ENCODE measurements at regions not wholly inside any gene's neighbourhood (a gene's known extent, or its start where the extent isn't known, plus 50 kb on each side); places are given as distances from the start of the nearest gene placed in this dataset.
"Not testable (repeated sequence)": the region's sequence is repeated elsewhere in the genome, so short reads cannot be mapped to it uniquely, and the experiment has no call there.

GRCh38 chrX:77118686-77119085, 328.5 kb upstream of the FGF16 start:
- no peak overlapping the region for H3K4me3 Mint-ChIP-seq
- peaks cover 2% of the 10 kb centered on the region for H3K27me3 Mint-ChIP-seq (ENCODE audit: insufficient read depth, low read depth)
- no peak overlapping the region for H2AFZ ChIP-seq (replicated peaks)
- no peak for DNase-seq (ENCODE audit: low spot score)
- no peak overlapping the region for H3K9ac ChIP-seq
- H3K4me1 Mint-ChIP-seq, result no peaks in the 10 kb centered on the region
- no peaks in the 10 kb centered on the region for H3K9me3 ChIP-seq (ENCODE audit: low read depth)
- H3K79me2 ChIP-seq (ENCODE audit: low read depth), result no peaks in the 10 kb centered on the region
- H3K36me3 Mint-ChIP-seq, result no peaks in the 10 kb centered on the region
- no peak overlapping the region for H3K4me3 ChIP-seq
- H3K27ac Mint-ChIP-seq, result no peak overlapping the region
- no peak for TF ChIP-seq CTCF (IDR thresholded peaks at IDR 0.05)
- TF ChIP-seq EZH2phosphoT487 (IDR thresholded peaks at IDR 0.05), result no peak
- no peak for TF ChIP-seq EZH2 (IDR thresholded peaks at IDR 0.05)
- H3K4me1 ChIP-seq, result no peaks in the 10 kb centered on the region
- H3F3A ChIP-seq (ENCODE audit: low read depth), result no peaks in the 10 kb centered on the region
- H4K20me1 ChIP-seq (ENCODE audit: low read depth), result no peaks in the 10 kb centered on the region
- no peaks in the 10 kb centered on the region for H3K27me3 ChIP-seq
- H3K27ac ChIP-seq, result no peak overlapping the region
- H3K9me3 Mint-ChIP-seq, result peaks cover 2% of the 10 kb centered on the region
- no peak overlapping the region for H3K4me2 ChIP-seq
- no peaks in the 10 kb centered on the region for H3K36me3 ChIP-seq

GRCh38 chrX:77119706-77120105, 327.5 kb upstream of the FGF16 start:
- no peak overlapping the region for H3K27ac ChIP-seq
- H4K20me1 ChIP-seq (ENCODE audit: low read depth), result no peaks in the 10 kb centered on the region
- H3K79me2 ChIP-seq (ENCODE audit: low read depth), result no peaks in the 10 kb centered on the region
- Mint-ChIP-seq H3K27ac (no peak overlapping the region), H3K27me3 (ENCODE audit: insufficient read depth, low read depth) (peaks cover 2% of the 10 kb centered on the region), H3K4me1 (no peaks in the 10 kb centered on the region), H3K4me3 (no peak overlapping the region), H3K36me3 (no peaks in the 10 kb centered on the region), H3K9me3 (no peaks in the 10 kb centered on the region)
- DNase-seq (ENCODE audit: low spot score), result no peak
- H3K27me3 ChIP-seq, result no peaks in the 10 kb centered on the region
- H3K36me3 ChIP-seq, result no peaks in the 10 kb centered on the region
- H3K9me3 ChIP-seq (ENCODE audit: low read depth), result no peaks in the 10 kb centered on the region
- H3K9ac ChIP-seq, result no peak overlapping the region
- H3K4me3 ChIP-seq, result no peak overlapping the region
- no peaks in the 10 kb centered on the region for H3F3A ChIP-seq (ENCODE audit: low read depth)
- no peak overlapping the region for H2AFZ ChIP-seq (replicated peaks)
- H3K4me2 ChIP-seq, result no peak overlapping the region
- no peaks in the 10 kb centered on the region for H3K4me1 ChIP-seq
- no peak for TF ChIP-seq EZH2phosphoT487 (IDR thresholded peaks at IDR 0.05)
- no peak for TF ChIP-seq EZH2 (IDR thresholded peaks at IDR 0.05)
- no peak for TF ChIP-seq CTCF (IDR thresholded peaks at IDR 0.05)

- H2AFZ ChIP-seq (replicated peaks); H3K9me3 Mint-ChIP-seq; H3K4me1 Mint-ChIP-seq; H3K36me3 ChIP-seq; H3K27me3 Mint-ChIP-seq (ENCODE audit: insufficient read depth, low read depth); H4K20me1 ChIP-seq (ENCODE audit: low read depth); H3K4me3 Mint-ChIP-seq; H3K4me3 ChIP-seq; H3K4me2 ChIP-seq; H3K27ac ChIP-seq; H3K79me2 ChIP-seq (ENCODE audit: low read depth); H3F3A ChIP-seq (ENCODE audit: low read depth); H3K4me1 ChIP-seq; H3K9me3 ChIP-seq (ENCODE audit: low read depth); H3K27ac Mint-ChIP-seq; H3K27me3 ChIP-seq; DNase-seq (ENCODE audit: low spot score); H3K36me3 Mint-ChIP-seq; H3K9ac ChIP-seq: not testable (repeated sequence)
Observed at GRCh38 chrX:77123917-77124316, 323.3 kb upstream of the FGF16 start.

GRCh38 chrX:77127571-77127970, 319.6 kb upstream of the FGF16 start:
- not testable (repeated sequence) for H3K9ac ChIP-seq; H3K9me3 Mint-ChIP-seq; H3K27me3 Mint-ChIP-seq (ENCODE audit: insufficient read depth, low read depth); H2AFZ ChIP-seq (replicated peaks); H3K27ac Mint-ChIP-seq; H3K36me3 ChIP-seq; H3K4me1 Mint-ChIP-seq; H3K9me3 ChIP-seq (ENCODE audit: low read depth); H3K4me1 ChIP-seq; H3K4me3 ChIP-seq; H3K36me3 Mint-ChIP-seq; DNase-seq (ENCODE audit: low spot score); H3K79me2 ChIP-seq (ENCODE audit: low read depth); H3K4me2 ChIP-seq; H3K27me3 ChIP-seq; H4K20me1 ChIP-seq (ENCODE audit: low read depth); H3K4me3 Mint-ChIP-seq; H3K27ac ChIP-seq; H3F3A ChIP-seq (ENCODE audit: low read depth)
